G401 (cell line): ENCODE measurements at regions not wholly inside any gene's neighbourhood (a gene's known extent, or its start where the extent isn't known, plus 50 kb on each side); places are given as distances from the start of the nearest gene placed in this dataset.
"Not testable (repeated sequence)": the region's sequence is repeated elsewhere in the genome, so short reads cannot be mapped to it uniquely, and the experiment has no call there.

Experiments
- DNase-seq: peaks from one replicate; pipeline ENCODE4 v3.0.0-alpha.2; 2015; ENCODE audit warnings: low spot score
- in situ Hi-C: cut with HindIII; loops from 2 replicates; pipeline ENCODE4 v1.10.0; 2016; ENCODE audit warnings: low sequenced_read_pairs, mixed read lengths

DNA sequence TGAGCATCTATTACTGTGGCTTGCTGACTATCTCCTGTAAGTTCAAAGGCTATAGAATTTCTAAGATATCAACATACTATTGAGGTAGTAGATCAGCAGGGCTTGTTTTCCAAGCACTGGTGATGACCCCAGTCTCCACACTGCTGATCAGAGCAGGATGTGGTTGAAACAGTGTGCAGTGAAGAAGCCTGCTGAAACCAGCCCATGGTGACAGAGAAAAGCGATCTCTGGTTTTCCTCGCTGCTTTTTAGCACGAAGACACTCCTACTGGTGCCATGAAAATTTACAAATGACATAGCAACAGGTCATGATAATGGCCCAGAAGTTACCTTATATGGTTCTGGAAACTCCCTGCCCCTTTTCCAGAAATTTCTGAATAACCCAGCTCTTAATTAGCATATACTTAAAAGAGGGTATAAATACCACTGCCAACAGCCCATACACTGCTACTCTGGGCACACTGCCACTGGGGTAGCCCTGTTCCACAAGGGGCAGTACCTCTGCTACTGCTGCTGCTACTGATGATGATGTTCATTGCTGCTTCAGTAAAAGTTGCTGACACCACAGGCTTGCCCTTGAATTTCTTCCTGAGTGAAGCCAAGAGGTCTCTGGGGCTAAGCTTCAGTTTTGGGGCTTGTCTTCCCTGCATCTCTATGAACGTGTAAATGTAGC lies 1689.5 kb upstream of the PCDH10 start:
- no peak for DNase-seq
- in situ Hi-C loops: no loop called here

DNA sequence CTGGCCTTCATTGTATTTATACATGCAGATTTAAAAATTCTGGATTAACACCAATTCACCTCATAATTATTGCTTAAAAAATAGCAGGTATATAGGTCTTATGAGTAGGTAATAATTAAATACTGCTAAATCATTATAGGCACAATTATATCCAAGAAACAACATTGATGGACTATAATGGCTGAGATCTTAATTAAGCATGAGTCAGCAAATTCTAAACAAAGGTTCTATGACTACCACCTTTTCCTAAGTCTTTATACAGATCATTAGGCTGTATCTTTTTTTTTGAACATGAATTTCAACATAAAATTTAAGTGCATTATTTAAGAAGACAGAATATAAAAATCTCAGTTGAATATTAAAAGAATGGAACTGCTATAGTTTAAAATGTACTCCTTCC lies 1678.7 kb upstream of the PCDH10 start:
- no peak for DNase-seq
- in situ Hi-C loops: no loop called here

DNA sequence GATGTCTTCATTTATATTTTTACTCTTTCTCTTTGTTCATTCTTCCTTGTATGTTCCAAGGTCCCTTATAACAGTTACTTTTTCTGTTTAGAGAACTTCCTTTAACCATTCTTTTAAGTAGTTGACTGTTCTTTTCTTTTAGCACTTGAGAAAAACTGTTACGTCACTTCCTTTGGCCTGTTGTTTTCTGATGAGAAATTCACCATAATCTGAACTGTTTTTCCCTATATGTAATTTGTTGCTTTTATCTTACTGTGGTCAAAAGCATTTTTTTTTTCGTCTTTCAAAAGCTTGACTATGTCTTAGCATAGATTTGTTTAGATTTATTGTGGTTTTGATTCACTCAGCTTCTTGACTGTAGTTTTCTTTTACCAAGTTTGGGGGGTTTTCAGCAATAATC lies 1660.3 kb upstream of the PCDH10 start:
- in situ Hi-C loops: no loop called here
- DNase-seq: no peak

DNA sequence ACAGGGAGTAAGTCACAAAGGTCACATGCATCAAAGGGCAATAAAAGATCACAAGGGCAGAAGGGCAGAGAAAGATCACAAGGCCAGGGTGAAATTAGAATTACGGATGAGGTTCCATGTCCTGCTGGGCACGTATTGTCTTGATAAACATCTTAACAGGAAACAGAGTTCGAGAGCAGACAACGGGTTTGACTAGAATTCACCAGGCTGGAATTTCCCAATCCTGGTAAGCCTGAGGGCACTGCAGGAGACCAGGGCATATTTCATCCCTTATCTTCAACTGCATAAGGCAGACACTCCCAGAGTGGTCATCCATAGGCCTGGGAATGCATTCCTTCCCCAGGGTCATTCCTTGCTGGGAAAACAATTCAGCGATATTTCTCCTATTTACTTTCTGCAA lies 1652.9 kb upstream of the PCDH10 start:
- in situ Hi-C loops, DNase-seq: not testable (repeated sequence)

DNA sequence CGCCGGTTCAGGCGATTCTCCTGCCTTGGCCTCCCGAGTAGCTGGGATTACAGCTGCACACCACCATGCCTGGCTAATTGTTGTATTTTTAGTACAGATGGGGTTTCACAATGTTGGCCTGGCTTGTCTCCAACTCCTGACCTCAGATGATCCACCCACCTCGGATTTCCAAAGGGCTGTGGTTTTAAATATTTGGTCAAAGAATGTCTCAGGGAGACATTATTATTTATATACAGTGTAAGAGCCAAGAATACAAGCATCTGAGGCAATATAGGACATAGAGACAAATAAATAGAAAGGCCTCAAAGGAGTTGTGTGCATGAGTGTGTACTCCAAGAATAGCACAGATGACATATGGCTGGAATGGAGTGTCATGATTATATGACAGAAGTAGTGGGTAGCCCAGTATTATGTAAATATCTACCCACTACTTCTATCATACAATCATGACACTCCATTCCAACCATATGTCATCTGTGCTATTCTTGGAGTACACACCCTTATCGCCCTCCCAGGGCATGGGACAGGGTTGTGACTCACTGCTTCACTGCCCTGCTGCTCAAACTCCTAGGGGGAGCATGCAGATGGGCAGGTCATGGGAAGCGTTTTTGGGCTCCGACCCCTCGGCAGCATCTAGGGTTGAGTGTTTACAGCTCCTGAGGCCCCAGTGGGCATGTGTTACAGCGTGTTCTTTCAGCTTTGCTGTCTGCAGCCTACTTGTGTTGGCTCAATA lies 1649.8 kb upstream of the PCDH10 start:
- DNase-seq: no peak
- in situ Hi-C loops: no loop called here

DNA sequence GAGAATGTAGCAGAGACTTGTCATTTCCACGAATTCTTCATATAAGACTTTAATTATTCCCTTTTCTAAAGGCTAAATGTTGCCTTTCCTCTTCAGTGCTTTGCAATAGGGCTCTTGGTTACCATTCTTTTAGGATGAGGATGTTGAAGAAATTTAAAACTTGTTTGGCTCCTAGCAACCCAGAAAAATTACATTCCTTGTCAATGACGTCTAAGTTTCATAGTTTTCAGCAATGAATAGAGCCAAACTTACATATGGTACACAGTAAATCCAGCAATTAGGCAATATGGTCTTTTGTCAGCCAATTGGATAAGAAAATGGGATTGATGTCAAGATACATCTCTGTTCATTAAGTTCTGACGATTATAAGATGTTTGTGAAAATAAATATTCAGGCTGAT lies 1639.6 kb upstream of the PCDH10 start:
- DNase-seq: no peak
- in situ Hi-C loops: no loop called here

DNA sequence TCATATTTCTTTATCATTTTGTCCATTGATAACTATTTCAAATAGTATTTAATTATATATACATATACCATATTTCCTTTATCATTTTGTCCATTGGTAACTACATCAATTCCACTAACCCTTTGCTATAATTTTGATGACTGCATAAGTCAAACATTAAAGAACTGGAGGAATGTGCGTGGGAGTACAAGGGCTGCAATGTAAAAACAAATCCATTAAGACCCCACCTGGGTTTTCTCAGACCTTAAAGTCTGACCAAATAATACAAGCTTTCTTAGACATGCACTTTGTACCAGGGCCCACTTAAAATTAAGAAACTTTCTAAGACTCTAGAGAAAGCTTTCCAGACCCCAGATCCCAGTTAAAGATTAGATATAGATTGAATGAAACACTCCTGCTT lies 1622.4 kb upstream of the PCDH10 start:
- in situ Hi-C loops: no loop called here
- no peak for DNase-seq

DNA sequence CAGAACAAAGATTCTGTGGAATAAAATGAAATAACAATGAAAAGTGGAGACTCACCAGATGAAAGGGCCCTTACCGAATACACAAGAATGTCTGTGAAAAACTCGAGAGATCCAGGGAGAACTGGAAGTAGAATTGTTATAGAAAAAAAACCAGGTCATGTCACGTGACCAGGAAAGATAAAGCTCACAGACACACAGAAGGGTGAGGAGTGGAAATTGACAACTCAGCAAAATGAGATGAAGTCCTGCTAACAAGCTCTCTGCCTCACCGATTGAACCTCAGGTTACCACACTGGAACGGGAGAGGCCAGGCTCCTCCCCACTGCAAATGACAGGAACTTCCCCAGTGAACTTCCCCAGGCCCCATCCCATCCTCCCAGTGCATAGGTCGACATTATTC lies 1618.0 kb upstream of the PCDH10 start:
- in situ Hi-C loops: no loop called here

DNA sequence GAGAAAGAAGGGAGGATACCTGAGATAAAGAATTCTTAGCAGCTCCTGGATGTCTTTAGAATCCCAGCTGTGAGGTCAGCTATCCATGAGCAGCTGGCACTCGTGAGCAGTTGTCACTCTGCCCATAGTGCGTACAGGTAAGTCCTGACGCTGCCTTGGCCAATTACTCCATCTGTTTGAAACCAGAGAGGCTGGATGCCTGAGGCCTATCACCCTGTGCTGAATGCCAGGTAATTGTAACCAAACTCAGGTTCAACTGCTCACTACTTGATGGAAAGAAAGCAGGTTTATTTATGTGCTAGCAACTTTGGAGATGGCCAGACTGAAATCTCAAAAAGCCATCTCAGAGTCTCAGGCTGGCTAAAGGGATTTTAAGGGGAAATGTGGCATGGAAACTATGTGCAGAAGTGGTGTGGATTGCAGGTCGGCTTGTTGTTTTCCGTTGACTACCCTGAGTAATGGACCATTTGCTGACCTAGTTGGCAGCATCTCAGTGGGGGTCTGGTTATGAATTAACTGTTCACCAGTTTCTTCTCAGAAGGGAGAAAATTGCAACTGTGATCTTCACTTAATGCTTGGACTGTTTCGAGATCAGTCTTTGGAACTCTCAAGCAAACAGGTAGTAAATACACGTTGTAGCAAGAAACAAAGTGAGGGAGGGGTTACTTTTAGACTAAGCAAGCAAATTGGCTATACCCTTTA lies 1614.0 kb upstream of the PCDH10 start:
- in situ Hi-C loops: no loop called here
- DNase-seq: no peak

More for the DNA sequence above, 1618.0 kb upstream of the PCDH10 start:
- no peak for DNase-seq

DNA sequence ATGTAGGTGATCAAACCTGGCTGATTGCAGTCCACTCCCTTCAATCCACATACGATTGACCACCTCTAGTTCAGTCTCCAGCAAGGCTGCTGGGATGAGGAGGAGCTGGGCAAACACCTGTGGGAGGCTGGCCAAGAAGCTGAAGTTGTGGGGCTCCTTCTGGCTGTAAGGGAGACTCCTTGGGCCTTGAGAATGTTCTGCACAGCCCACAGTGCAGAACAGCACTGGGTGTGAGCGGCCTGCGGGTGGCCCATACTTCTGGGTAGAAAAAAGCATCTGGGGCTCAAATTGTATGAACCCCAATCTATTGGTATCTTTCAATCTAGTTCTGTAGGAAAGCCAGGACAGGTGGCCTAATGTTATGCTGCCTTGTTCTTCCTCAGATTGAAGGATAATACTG lies 1608.8 kb upstream of the PCDH10 start:
- in situ Hi-C loops: no loop called here
- DNase-seq: no peak

DNA sequence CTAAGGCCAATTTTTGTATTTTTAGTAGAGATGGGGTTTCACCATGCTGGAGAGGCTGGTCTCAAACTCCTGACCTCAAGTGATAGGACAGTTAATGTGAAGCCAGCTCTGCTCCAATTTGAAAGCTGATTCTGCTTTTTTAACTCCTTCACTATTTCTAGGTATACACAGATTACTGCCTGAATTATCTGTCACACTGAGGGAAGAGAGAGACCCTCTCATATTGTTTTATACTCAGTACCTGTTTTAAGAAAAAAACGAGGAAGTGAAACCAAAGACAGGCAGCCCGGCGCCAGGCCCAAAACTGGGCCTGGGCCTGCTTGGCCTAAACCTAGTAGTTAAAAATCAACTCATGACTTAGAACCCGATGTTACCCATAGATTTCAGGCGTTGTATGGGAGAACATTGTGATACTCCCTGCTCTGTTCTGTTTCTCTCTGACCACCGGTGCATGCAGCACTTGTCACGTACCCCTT lies 1601.5 kb upstream of the PCDH10 start:
- no peak for DNase-seq
- in situ Hi-C loops: no loop called here

DNA sequence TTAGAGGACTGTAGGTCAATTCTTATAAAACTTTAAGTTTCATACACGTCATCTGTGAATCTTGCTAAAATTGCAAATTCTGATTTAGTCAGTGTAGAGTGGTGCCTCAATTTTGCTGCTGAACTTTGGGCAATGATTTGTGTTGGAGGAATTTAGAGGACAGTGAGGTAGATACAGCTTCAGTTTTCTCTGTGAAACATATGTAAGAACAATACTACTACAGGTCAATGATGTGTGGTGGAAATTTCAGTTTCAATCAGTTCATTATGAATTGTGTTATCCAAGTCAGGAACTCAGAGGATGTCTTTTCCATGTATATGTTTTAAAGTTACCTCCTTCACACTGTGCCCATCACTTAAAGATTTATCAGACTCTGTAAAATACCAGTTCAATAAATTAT lies 1597.8 kb upstream of the PCDH10 start:
- in situ Hi-C loops: no loop called here
- DNase-seq: no peak

DNA sequence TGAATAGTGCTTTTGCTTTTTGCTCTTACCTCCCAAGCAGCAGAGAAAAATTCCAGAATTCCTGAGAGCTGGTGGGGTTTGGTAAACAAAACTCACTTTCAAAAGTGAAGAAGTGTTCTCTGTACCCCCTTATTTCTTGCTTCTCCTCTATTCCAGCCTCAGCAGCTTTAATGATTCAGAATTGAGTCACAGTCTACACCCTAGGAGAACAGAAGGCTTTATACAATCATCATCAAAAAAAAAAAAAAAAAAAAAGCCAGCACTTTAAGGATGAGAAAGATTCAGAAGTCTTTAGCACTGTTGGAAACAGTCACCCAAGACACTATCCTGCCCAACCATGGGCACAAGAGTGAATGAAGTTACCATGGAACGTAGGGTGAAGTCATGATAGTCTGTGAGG lies 1583.1 kb upstream of the PCDH10 start:
- in situ Hi-C loops: no loop called here

DNA sequence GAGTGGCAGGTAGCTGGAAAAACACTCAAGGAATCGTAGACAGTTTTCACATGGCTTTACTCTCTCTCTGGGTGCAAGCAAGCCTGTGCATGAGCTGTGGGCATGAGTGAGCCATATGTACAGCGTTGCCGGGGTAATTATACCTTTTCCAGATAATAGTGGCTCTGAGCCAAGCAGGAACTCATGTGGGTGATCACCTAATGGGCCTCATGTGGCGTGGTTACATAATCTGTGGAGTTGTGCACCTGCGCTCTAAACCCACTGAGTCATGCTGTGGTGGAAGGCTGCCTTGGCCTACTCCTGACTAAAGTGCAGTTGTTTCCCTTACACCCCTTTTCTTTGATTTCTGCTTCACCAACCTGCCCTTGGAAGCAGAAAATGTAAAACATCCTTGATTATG lies 1564.5 kb upstream of the PCDH10 start:
- no peak for DNase-seq
- in situ Hi-C loops: no loop called here

More for the DNA sequence above, 1583.1 kb upstream of the PCDH10 start:
- DNase-seq: no peak

DNA sequence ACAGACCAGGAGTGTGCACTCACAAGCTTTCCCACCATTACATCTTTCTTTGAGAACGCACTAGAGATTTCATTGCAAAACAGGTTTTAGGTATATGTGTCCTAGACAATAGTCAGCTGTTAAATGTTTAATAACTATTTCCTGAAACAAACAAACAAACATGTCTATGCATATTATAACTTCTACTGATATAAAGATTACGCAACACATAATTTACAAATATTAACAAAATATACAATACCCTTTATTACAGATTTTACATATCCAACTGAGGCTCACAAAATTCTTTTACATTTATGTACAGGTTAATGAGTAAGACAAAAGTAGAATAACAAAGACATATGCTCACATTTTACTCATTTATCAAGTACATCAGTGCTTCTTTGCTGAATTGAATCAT lies 1554.0 kb upstream of the PCDH10 start:
- in situ Hi-C loops: no loop called here
- DNase-seq: no peak

DNA sequence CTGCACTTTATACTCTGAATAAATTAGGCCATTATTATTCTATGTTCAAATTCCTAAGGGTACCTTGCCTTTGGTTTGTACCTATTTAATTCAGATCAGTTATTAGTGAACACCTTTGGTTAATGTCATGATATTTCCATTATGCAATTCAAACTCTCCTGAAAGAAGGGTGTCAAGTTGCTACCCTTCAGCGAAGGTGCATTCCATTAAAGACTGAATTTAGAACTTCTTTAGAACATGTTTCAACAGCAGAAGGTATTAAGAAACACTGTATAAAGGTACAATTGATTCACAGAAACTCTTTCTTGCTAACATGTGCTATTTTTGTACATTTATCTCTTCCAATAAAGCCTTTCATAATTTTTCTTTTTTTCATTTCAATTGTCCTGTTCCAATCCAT lies 1545.4 kb upstream of the PCDH10 start:
- DNase-seq: no peak
- in situ Hi-C loops: no loop called here

DNA sequence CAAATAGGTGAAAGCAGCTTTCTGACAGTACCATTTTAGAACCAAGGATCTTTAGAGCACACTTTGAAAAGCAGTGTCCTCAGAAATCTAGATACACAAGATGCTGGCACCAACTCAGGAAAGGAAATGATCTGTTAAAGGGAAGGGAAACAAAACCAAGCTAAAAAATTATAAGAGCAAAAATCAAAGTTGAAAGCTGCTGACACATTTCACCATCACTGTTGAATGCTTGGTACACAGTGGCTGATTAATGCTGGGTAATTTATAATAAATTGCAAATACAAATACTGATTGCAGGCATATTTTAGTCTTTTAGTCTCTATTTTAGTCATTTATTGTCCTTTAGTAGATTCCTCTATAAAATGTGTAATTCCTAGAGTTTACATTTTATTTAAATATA lies 1540.1 kb upstream of the PCDH10 start:
- in situ Hi-C loops: no loop called here
- no peak for DNase-seq

DNA sequence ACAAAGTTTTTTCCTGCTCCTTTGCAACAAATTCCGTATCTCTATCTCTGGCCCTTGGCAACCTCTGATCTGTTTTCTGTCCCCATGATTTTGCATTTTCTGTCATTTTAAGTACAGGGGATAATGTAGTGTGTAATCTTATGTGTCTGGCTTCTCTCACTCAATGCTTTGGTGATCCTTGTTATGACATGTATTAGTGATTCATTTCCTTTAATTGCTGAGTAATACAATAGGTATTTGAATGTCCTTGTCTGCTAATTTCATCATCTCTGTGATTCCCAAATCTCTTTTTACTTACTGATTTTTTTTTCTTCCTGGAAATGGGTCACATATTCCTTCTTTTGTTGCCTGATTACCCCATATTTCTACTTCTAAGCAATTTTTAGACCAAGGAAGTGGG lies 1538.6 kb upstream of the PCDH10 start:
- DNase-seq, in situ Hi-C loops: not testable (repeated sequence)

DNA sequence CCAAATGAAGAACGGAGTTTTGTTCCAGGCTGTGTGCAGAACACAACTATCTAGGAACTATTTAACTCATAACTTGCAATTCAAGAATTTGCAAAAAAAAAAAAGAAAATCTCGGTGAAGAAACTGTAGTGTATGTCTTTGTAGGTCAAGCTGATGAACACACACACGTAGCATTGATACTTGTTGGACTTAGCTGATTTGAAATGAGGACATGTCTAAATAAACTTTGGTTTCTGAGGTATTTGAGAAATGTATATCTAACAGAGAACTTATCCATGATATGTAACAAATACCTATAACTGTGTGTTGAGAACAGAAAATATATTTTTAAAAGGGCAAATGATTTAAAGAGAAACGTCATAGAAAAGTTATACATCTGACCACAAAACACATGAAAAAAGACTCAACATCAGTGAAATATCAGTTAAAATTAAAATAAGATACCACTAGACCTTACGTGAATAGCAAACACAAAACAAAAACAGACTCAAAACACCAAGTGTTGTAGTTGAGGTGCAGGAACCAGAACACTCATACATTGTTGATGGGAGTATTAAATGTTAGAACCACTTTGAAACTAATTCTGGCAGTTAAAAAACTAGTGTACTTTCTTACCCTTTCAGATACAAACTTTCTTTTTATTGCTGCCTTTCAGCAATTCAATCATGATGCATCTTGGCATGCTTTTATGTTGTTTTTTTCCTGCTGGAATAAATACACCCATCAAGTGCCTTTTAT lies 1535.8 kb upstream of the PCDH10 start:
- DNase-seq: no peak
- in situ Hi-C loops: no loop called here

DNA sequence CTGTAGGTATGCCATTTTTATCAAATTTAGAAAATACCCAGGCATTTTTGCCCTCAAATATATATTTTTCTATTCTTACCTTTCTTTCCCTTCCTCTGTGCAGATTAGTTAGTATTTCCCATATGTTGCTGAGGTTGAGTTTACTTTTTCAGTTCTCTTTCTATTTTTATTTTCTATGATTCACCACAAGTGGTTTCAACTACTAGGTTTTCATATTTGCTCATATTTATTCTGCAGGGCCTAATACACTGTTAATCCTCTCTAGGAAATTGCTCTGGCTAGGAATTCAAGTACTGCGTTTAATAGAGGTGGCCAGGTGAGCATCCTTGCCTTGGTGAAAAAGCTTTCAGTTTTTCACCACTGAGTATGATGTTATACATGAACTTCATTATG lies 1535.3 kb upstream of the PCDH10 start:
- no peak for DNase-seq
- in situ Hi-C loops: no loop called here
